Stimulated activated naive CD8-positive, alpha-beta T cell treated with anti-CD3 and anti-CD28 coated beads, Interleukin-15, amount 100 ng/mL, for 72 hours (primary cell): ENCODE measurements at regions not wholly inside any gene's neighbourhood (a gene's known extent, or its start where the extent isn't known, plus 50 kb on each side); places are given as distances from the start of the nearest gene placed in this dataset.

Experiments
- ATAC-seq: fragments of 150-1000 bp; cut with Tn5 transposase; 2 replicates; pipeline ENCODE4 v1.10.0; 2021; ENCODE audit warnings: mild to moderate bottlenecking, moderate library complexity
- DNase-seq, 2 donors: peaks; one replicate each; pipeline ENCODE4 v3.0.0; 2021 to 2022
- H3K27ac Mint-ChIP-seq, 2 donors: one replicate each; pipeline ENCODE4 v1.8.0; 2022; ENCODE audit warnings: mild to moderate bottlenecking in 2 of 2, mixed read lengths in 2 of 2, moderate library complexity in 2 of 2
- H3K27me3 Mint-ChIP-seq: one replicate; pipeline ENCODE4 v1.8.0; 2022; ENCODE audit warnings: mixed read lengths
- H3K4me1 Mint-ChIP-seq: one replicate; pipeline ENCODE4 v1.8.0; 2022; ENCODE audit warnings: mild to moderate bottlenecking, mixed read lengths
- H3K4me3 Mint-ChIP-seq, 2 donors: one replicate each; pipeline ENCODE4 v1.8.0; 2022; ENCODE audit warnings: mild to moderate bottlenecking in 2 of 2, mixed read lengths in 2 of 2, moderate library complexity in 1 of 2
- H3K9me3 Mint-ChIP-seq, 2 donors: one replicate each; pipeline ENCODE4 v1.8.0; 2022; ENCODE audit warnings: mixed read lengths in 2 of 2

- no peaks in the 10 kb centered on the region for H3K27me3 Mint-ChIP-seq
- H3K27ac Mint-ChIP-seq, result no peak overlapping the region
- peaks cover 8 to 20% of the 10 kb centered on the region in 2 donors for H3K9me3 Mint-ChIP-seq
- ATAC-seq, result no peak
- no peaks in the 10 kb centered on the region for H3K4me1 Mint-ChIP-seq
- no peak overlapping the region for H3K4me3 Mint-ChIP-seq
- DNase-seq, result no peak
Measured at GRCh38 chr4:187467224-187467623, 528.3 kb upstream of the ZFP42 start.

GRCh38 chr4:187469627-187470026 is 525.9 kb upstream of the ZFP42 start:
- H3K9me3 Mint-ChIP-seq, result peaks cover 13% of the 10 kb centered on the region in 2 donors
- H3K4me1 Mint-ChIP-seq, result no peaks in the 10 kb centered on the region
- H3K27ac Mint-ChIP-seq, result no peak overlapping the region
- DNase-seq, result no peak
- H3K4me3 Mint-ChIP-seq, result no peak overlapping the region
- no peak for ATAC-seq
- no peaks in the 10 kb centered on the region for H3K27me3 Mint-ChIP-seq

- no peak overlapping the region for H3K27ac Mint-ChIP-seq
- peaks cover 12 to 17% of the 10 kb centered on the region in 2 donors for H3K9me3 Mint-ChIP-seq
- no peak for DNase-seq
- ATAC-seq, result no peak
- H3K4me3 Mint-ChIP-seq, result no peak overlapping the region
- H3K27me3 Mint-ChIP-seq, result no peaks in the 10 kb centered on the region
- H3K4me1 Mint-ChIP-seq, result no peaks in the 10 kb centered on the region
Measured at GRCh38 chr4:187470061-187470460, 525.5 kb upstream of the ZFP42 start.

- Mint-ChIP-seq H3K27ac (no peak overlapping the region), H3K4me1 (no peaks in the 10 kb centered on the region), H3K27me3 (no peaks in the 10 kb centered on the region), H3K9me3 (peaks cover 5 to 19% of the 10 kb centered on the region in 2 donors), H3K4me3 (no peak overlapping the region)
- DNase-seq (no peak), ATAC-seq (no peak)
Measured at GRCh38 chr4:187474238-187474637, 521.3 kb upstream of the ZFP42 start.

GRCh38 chr4:187475901-187476300 is 519.7 kb upstream of the ZFP42 start:
- Mint-ChIP-seq H3K4me3 (no peak overlapping the region), H3K4me1 (no peaks in the 10 kb centered on the region), H3K27ac (no peak overlapping the region), H3K9me3 (peaks cover 14 to 23% of the 10 kb centered on the region in 2 donors), H3K27me3 (no peaks in the 10 kb centered on the region)
- no peak for ATAC-seq
- no peak for DNase-seq

- H3K27me3 Mint-ChIP-seq, result no peaks in the 10 kb centered on the region
- H3K4me1 Mint-ChIP-seq, result no peaks in the 10 kb centered on the region
- no peak overlapping the region for H3K27ac Mint-ChIP-seq
- H3K4me3 Mint-ChIP-seq, result no peak overlapping the region
- ATAC-seq (no peak), DNase-seq (no peak)
- peaks cover 10 to 16% of the 10 kb centered on the region in 2 donors for H3K9me3 Mint-ChIP-seq
Measured at GRCh38 chr4:187477224-187477623, 518.3 kb upstream of the ZFP42 start.

- no peak for DNase-seq
- no peak for ATAC-seq
- Mint-ChIP-seq H3K27ac (no peak overlapping the region), H3K4me3 (no peak overlapping the region), H3K9me3 (peaks cover 10 to 16% of the 10 kb centered on the region in 2 donors), H3K4me1 (no peaks in the 10 kb centered on the region), H3K27me3 (no peaks in the 10 kb centered on the region)
Measured at GRCh38 chr4:187478292-187479140, 517.1 kb upstream of the ZFP42 start.

- no peak for DNase-seq
- no peaks in the 10 kb centered on the region for H3K4me1 Mint-ChIP-seq
Measured at GRCh38 chr4:187479511-187479910, 516.1 kb upstream of the ZFP42 start.

GRCh38 chr4:187480146-187481145 is 515.1 kb upstream of the ZFP42 start:
- no peak overlapping the region for H3K4me3 Mint-ChIP-seq
- no peaks in the 10 kb centered on the region for H3K27me3 Mint-ChIP-seq
- ATAC-seq (no peak), DNase-seq (no peak)
- no peak overlapping the region for H3K27ac Mint-ChIP-seq
- H3K9me3 Mint-ChIP-seq, result peaks cover 8 to 16% of the 10 kb centered on the region in 2 donors
- H3K4me1 Mint-ChIP-seq, result no peaks in the 10 kb centered on the region

More at GRCh38 chr4:187479511-187479910, 516.1 kb upstream of the ZFP42 start:
- no peaks in the 10 kb centered on the region for H3K27me3 Mint-ChIP-seq
- ATAC-seq, result no peak
- H3K4me3 Mint-ChIP-seq, result no peak overlapping the region
- H3K27ac Mint-ChIP-seq, result no peak overlapping the region
- peaks cover 16% of the 10 kb centered on the region in 2 donors for H3K9me3 Mint-ChIP-seq

GRCh38 chr4:187484186-187484585 is 511.4 kb upstream of the ZFP42 start:
- Mint-ChIP-seq H3K27me3 (no peaks in the 10 kb centered on the region), H3K27ac (no peak overlapping the region), H3K4me3 (no peak overlapping the region), H3K4me1 (no peaks in the 10 kb centered on the region), H3K9me3 (peaks cover 13 to 23% of the 10 kb centered on the region in 2 donors)
- DNase-seq (no peak), ATAC-seq (no peak)

- no peak for ATAC-seq
- Mint-ChIP-seq H3K9me3 (peaks cover 12 to 16% of the 10 kb centered on the region in 2 donors), H3K27ac (no peak overlapping the region), H3K4me3 (no peak overlapping the region), H3K4me1 (no peaks in the 10 kb centered on the region), H3K27me3 (no peaks in the 10 kb centered on the region)
- DNase-seq, result no peak
Measured at GRCh38 chr4:187485676-187486075, 509.9 kb upstream of the ZFP42 start.

- Mint-ChIP-seq H3K4me3 (no peak overlapping the region), H3K9me3 (peaks cover 12 to 21% of the 10 kb centered on the region in 2 donors), H3K27ac (no peak overlapping the region), H3K27me3 (no peaks in the 10 kb centered on the region), H3K4me1 (no peaks in the 10 kb centered on the region)
- DNase-seq (no peak), ATAC-seq (no peak)
Measured at GRCh38 chr4:187491286-187491685, 504.3 kb upstream of the ZFP42 start.

- ATAC-seq, result no peak
- Mint-ChIP-seq H3K27me3 (no peaks in the 10 kb centered on the region), H3K27ac (no peak overlapping the region), H3K4me1 (no peaks in the 10 kb centered on the region), H3K9me3 (peaks cover 12 to 16% of the 10 kb centered on the region in 2 donors), H3K4me3 (no peak overlapping the region)
- no peak for DNase-seq
Measured at GRCh38 chr4:187491959-187492358, 503.6 kb upstream of the ZFP42 start.

GRCh38 chr4:187493661-187494060 is 501.9 kb upstream of the ZFP42 start:
- Mint-ChIP-seq H3K27me3 (no peaks in the 10 kb centered on the region), H3K27ac (no peak overlapping the region), H3K9me3 (peaks cover 12 to 30% of the 10 kb centered on the region in 2 donors), H3K4me1 (no peaks in the 10 kb centered on the region), H3K4me3 (no peak overlapping the region)
- no peak for DNase-seq
- no peak for ATAC-seq

- no peak for ATAC-seq
- DNase-seq, result no peak
- no peak overlapping the region for H3K27ac Mint-ChIP-seq
- no peaks in the 10 kb centered on the region for H3K4me1 Mint-ChIP-seq
- H3K4me3 Mint-ChIP-seq, result no peak overlapping the region
- no peaks in the 10 kb centered on the region for H3K27me3 Mint-ChIP-seq
- H3K9me3 Mint-ChIP-seq, result peaks cover 5 to 21% of the 10 kb centered on the region in 2 donors
Measured at GRCh38 chr4:187499956-187500355, 495.6 kb upstream of the ZFP42 start.

- Mint-ChIP-seq H3K4me3 (no peak overlapping the region), H3K9me3 (peaks cover 5 to 16% of the 10 kb centered on the region in 2 donors)
- no peak for ATAC-seq
Measured at GRCh38 chr4:187500796-187501195, 494.8 kb upstream of the ZFP42 start.

More at GRCh38 chr4:187500796-187501195, 494.8 kb upstream of the ZFP42 start:
- no peak for DNase-seq
- no peaks in the 10 kb centered on the region for H3K4me1 Mint-ChIP-seq
- H3K27me3 Mint-ChIP-seq, result no peaks in the 10 kb centered on the region
- no peak overlapping the region for H3K27ac Mint-ChIP-seq
